OCI-LY1 (cell line): ENCODE measurements at regions not wholly inside any gene's neighbourhood (a gene's known extent, or its start where the extent isn't known, plus 50 kb on each side); places are given as distances from the start of the nearest gene placed in this dataset.
A peak's percentile ranks its signal among the peaks of the same experiment; 100 is the strongest.

Experiments used
- H2AFZ ChIP-seq: fragments of 200-600 bp; sonication (generic), shearing (Covaris generic); 2 replicates; pipeline ENCODE4 v1.6.0; 2014; ENCODE audit warnings: antibody characterized with exemption, mild to moderate bottlenecking, low read length
- H3F3A ChIP-seq: fragments of 200-600 bp; sonication (generic), shearing (Covaris generic); 2 replicates; pipeline ENCODE4 v1.6.0; 2014; ENCODE audit warnings: mild to moderate bottlenecking, antibody characterized with exemption, low read length, moderate library complexity; ENCODE audit not compliant: insufficient read depth
- H3K27ac ChIP-seq: fragments of 200-600 bp; sonication (generic); 2 replicates; pipeline ENCODE4 v1.5.1; 2014; ENCODE audit warnings: low read length, mixed run types, mild to moderate bottlenecking, low read depth; ENCODE audit not compliant: poor library complexity, severe bottlenecking
- H3K27me3 ChIP-seq: fragments of 200-600 bp; sonication (generic); 2 replicates; pipeline ENCODE4 v1.6.0; 2014; ENCODE audit warnings: antibody characterized with exemption, mild to moderate bottlenecking, low read length, moderate library complexity; ENCODE audit not compliant: insufficient read depth
- H3K36me3 ChIP-seq: fragments of 200-600 bp; sonication (generic); 2 replicates; pipeline ENCODE4 v1.6.1; 2014; ENCODE audit warnings: mild to moderate bottlenecking, antibody characterized with exemption, low read length, moderate library complexity, mixed read lengths; ENCODE audit not compliant: insufficient read depth
- H3K4me1 ChIP-seq: fragments of 200-600 bp; sonication (generic); 2 replicates; pipeline ENCODE4 v1.5.1; 2014; ENCODE audit warnings: mild to moderate bottlenecking, low read length, moderate library complexity; ENCODE audit not compliant: insufficient read depth, severe bottlenecking
- H3K4me2 ChIP-seq: fragments of 200-600 bp; sonication (generic), shearing (Covaris generic); 2 replicates; pipeline ENCODE4 v1.6.1; 2014; ENCODE audit warnings: low read length
- H3K4me3 ChIP-seq: fragments of 200-600 bp; sonication (generic); 2 replicates; pipeline ENCODE4 v1.5.1; 2014; ENCODE audit warnings: low read length, low read depth, mild to moderate bottlenecking, mixed read lengths; ENCODE audit not compliant: poor library complexity, severe bottlenecking
- H3K79me2 ChIP-seq: fragments of 200-600 bp; shearing (Covaris generic); 2 replicates; pipeline ENCODE4 v1.6.1; 2016; ENCODE audit warnings: mixed run types, low read length, mixed read lengths; ENCODE audit not compliant: insufficient read depth
- H3K9ac ChIP-seq: fragments of 200-600 bp; sonication (generic), shearing (Covaris generic); 2 replicates; pipeline ENCODE4 v1.6.1; 2014; ENCODE audit warnings: mild to moderate bottlenecking, low read length, mixed read lengths
- H3K9me2 ChIP-seq: fragments of 200-600 bp; sonication (generic), shearing (Covaris generic); 2 replicates; pipeline ENCODE4 v1.6.1; 2014; ENCODE audit warnings: low read depth, mild to moderate bottlenecking, low read length, mixed read lengths
- H3K9me3 ChIP-seq: fragments of 200-600 bp; shearing (Covaris generic); 2 replicates; pipeline ENCODE4 v1.6.1; 2014; ENCODE audit warnings: low read length, mixed read lengths
- H4K20me1 ChIP-seq: fragments of 200-600 bp; sonication (generic), shearing (Covaris generic); 2 replicates; pipeline ENCODE4 v1.6.0; 2016; ENCODE audit warnings: mild to moderate bottlenecking, low read length; ENCODE audit not compliant: insufficient read depth
- CTCF ChIP-seq: fragments of 200-600 bp; sonication (generic), shearing (Covaris generic); IDR thresholded peaks from 2 replicates; pipeline ENCODE4 v1.5.1; 2017; ENCODE audit warnings: mild to moderate bottlenecking, antibody characterized with exemption, low read length, moderate library complexity, mixed read lengths
- EZH2 ChIP-seq: fragments of 200-600 bp; sonication (generic), shearing (Covaris generic); IDR thresholded peaks from 2 replicates; pipeline ENCODE4 v1.8.0; 2017; ENCODE audit warnings: borderline replicate concordance, mixed run types, mild to moderate bottlenecking, antibody characterized with exemption, low read length, moderate library complexity, mixed read lengths

GRCh38 chr13:63457186-63457585 lies 2041.5 kb upstream of the PCDH20 start:
- Histone ChIP-seq H3K79me2 (no peaks in the 10 kb centered on the region), H2AFZ (no peak overlapping the region), H3K36me3 (no peaks in the 10 kb centered on the region), H3K27ac (no peak overlapping the region), H3K4me3 (no peak overlapping the region), H3K4me2 (no peak overlapping the region), H3K9me3 (no peaks in the 10 kb centered on the region), H3F3A (no peaks in the 10 kb centered on the region), H3K4me1 (no peaks in the 10 kb centered on the region), H4K20me1 (no peaks in the 10 kb centered on the region), H3K9ac (no peak overlapping the region), H3K9me2 (no peaks in the 10 kb centered on the region), H3K27me3 (no peaks in the 10 kb centered on the region)
- TF ChIP-seq CTCF (no peak), EZH2 (no peak)

GRCh38 chr13:63455938-63456337 lies 2040.3 kb upstream of the PCDH20 start:
- Histone ChIP-seq H3K9me3 (no peaks in the 10 kb centered on the region), H3K4me2 (no peak overlapping the region), H3K79me2 (no peaks in the 10 kb centered on the region), H3K36me3 (no peaks in the 10 kb centered on the region), H2AFZ (no peak overlapping the region), H3K4me1 (no peaks in the 10 kb centered on the region), H3K9ac (no peak overlapping the region), H3K27me3 (no peaks in the 10 kb centered on the region), H4K20me1 (no peaks in the 10 kb centered on the region), H3K4me3 (no peak overlapping the region), H3K9me2 (no peaks in the 10 kb centered on the region), H3K27ac (no peak overlapping the region), H3F3A (no peaks in the 10 kb centered on the region)
- peak; percentile 49; the same call in 1 of the 2 replicates for TF ChIP-seq CTCF
- TF ChIP-seq EZH2, result no peak

- H3K27ac ChIP-seq, result no peak overlapping the region
- H3K4me1 ChIP-seq, result no peaks in the 10 kb centered on the region
- no peaks in the 10 kb centered on the region for H3K36me3 ChIP-seq
- no peaks in the 10 kb centered on the region for H3F3A ChIP-seq
- H3K4me3 ChIP-seq, result no peak overlapping the region
- no peak overlapping the region for H2AFZ ChIP-seq
- H3K9ac ChIP-seq, result no peak overlapping the region
- H3K9me3 ChIP-seq, result no peaks in the 10 kb centered on the region
- no peaks in the 10 kb centered on the region for H3K9me2 ChIP-seq
- H3K4me2 ChIP-seq, result no peak overlapping the region
- H3K27me3 ChIP-seq, result no peaks in the 10 kb centered on the region
- TF ChIP-seq EZH2, result no peak
- no peak for TF ChIP-seq CTCF
- H4K20me1 ChIP-seq, result no peaks in the 10 kb centered on the region
- H3K79me2 ChIP-seq, result no peaks in the 10 kb centered on the region
These were observed 2033.9 kb upstream of the PCDH20 start for GRCh38 chr13:63449550-63449949.
